Tibial nerve (tissue), 4 donors: ENCODE measurements at regions not wholly inside any gene's neighbourhood (a gene's known extent, or its start where the extent isn't known, plus 50 kb on each side); places are given as distances from the start of the nearest gene placed in this dataset.
"Not testable (repeated sequence)": the region's sequence is repeated elsewhere in the genome, so short reads cannot be mapped to it uniquely, and the experiment has no call there.

Experiments
- EP300 ChIP-seq, 2 donors: sonication (generic); formaldehyde crosslinking; IDR thresholded peaks; one replicate each; pipeline ENCODE4 v1.6.1; 2017; ENCODE audit warnings: antibody characterized with exemption in 2 of 2, mild to moderate bottlenecking in 1 of 2
- POLR2A ChIP-seq, 2 donors: fragments of 450-650 bp; IDR thresholded peaks; one replicate each; pipeline ENCODE4 v1.6.1; 2017; ENCODE audit warnings: antibody characterized with exemption in 2 of 2, mild to moderate bottlenecking in 2 of 2, moderate library complexity in 2 of 2
- TF ChIP-seq, protein P1 (sequence below), 5 experiments: fragments of 200-600 bp in 3 of 5; fragments of 450-650 bp in 2 of 5; sonication (generic) in 3 of 5; IDR thresholded peaks; one replicate each; pipeline ENCODE4 v1.5.1; 2016 to 2019; ENCODE audit warnings: antibody characterized with exemption in 5 of 5, mild to moderate bottlenecking in 3 of 5, moderate library complexity in 2 of 5

DNA sequence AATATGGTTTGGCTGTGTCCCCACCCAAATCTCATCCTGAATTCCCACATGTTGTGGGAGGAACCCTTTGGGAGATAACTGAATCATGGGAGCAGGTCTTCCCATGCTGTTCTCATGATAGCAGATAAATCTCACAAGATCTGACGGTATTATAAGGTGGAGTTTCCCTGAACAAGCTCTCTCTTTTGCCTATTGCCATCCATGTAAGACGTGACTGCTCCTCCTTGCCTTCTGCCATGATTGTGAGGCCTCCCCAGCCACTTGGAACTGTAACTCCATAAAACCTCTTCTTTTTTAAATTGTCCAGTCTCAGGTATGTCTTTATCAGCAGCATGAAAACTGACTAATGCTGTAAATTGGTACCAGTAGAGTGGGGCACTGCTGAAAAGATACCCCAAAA lies 103.3 kb upstream of the LYPLAL1 start:
- TF ChIP-seq EP300, POLR2A (IDR thresholded peaks at IDR 0.05): not testable (repeated sequence)
- TF ChIP-seq, protein P1, sequence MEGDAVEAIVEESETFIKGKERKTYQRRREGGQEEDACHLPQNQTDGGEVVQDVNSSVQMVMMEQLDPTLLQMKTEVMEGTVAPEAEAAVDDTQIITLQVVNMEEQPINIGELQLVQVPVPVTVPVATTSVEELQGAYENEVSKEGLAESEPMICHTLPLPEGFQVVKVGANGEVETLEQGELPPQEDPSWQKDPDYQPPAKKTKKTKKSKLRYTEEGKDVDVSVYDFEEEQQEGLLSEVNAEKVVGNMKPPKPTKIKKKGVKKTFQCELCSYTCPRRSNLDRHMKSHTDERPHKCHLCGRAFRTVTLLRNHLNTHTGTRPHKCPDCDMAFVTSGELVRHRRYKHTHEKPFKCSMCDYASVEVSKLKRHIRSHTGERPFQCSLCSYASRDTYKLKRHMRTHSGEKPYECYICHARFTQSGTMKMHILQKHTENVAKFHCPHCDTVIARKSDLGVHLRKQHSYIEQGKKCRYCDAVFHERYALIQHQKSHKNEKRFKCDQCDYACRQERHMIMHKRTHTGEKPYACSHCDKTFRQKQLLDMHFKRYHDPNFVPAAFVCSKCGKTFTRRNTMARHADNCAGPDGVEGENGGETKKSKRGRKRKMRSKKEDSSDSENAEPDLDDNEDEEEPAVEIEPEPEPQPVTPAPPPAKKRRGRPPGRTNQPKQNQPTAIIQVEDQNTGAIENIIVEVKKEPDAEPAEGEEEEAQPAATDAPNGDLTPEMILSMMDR (IDR thresholded peaks at IDR 0.05) = not testable (repeated sequence)
